Activated CD4-positive, alpha-beta T cell treated with anti-CD3 and anti-CD28 coated beads for 4 hours (primary cell): ENCODE measurements at regions not wholly inside any gene's neighbourhood (a gene's known extent, or its start where the extent isn't known, plus 50 kb on each side); places are given as distances from the start of the nearest gene placed in this dataset.

Experiments used
- DNase-seq, 2 donors: peaks; one replicate each; pipeline ENCODE4 v3.0.0-alpha.2; 2020

DNA sequence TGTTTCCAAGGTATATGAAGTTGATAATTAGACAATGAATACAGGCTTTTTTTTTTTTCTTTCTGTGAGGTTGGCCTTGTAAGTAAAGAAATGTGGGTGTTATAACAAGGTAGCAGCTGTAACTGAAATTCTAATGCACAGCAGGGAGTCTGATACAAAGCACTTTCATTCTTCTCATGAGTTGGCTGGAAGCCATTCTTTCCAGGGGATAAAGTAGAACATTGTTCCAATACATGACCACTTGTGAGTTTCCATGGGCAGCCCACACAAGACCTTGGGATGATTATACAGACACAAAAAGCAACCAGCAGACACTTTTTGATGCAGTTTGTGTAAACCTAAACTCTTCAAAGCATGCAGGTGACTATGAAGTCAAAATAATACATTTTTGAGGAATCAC, 1785.9 kb upstream of the WWC1 start:
- DNase-seq: no peak

- no peak for DNase-seq
Observed at GRCh38 chr5:166507810-166508425, 1783.5 kb upstream of the WWC1 start.

- no peak for DNase-seq
Observed at GRCh38 chr5:166509085-166509484, 1782.4 kb upstream of the WWC1 start.

GRCh38 chr5:166517976-166518375, 1773.5 kb upstream of the WWC1 start:
- no peak for DNase-seq

GRCh38 chr5:166523206-166523605, 1768.2 kb upstream of the WWC1 start:
- no peak for DNase-seq

DNA sequence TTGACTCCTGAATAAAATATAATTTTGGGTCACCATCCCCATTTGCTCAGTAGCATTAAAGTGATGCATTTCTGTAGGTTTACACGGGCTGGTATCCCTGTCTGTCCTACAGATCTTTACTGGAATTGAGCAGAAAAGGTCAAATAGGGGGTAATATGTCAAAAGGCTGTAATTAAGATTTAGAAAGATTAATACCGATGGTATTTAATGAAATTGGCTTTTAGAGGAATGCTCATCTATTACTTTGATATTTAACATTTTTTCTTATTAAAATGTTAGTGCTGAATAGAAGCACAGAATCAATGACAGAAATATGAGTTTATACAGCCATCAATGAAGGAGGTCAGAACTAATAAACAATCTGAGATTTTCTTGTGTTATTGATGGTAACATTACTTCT, 1762.2 kb upstream of the WWC1 start:
- DNase-seq: no peak

- no peak for DNase-seq
Observed at GRCh38 chr5:166532456-166533220, 1758.8 kb upstream of the WWC1 start.

DNA sequence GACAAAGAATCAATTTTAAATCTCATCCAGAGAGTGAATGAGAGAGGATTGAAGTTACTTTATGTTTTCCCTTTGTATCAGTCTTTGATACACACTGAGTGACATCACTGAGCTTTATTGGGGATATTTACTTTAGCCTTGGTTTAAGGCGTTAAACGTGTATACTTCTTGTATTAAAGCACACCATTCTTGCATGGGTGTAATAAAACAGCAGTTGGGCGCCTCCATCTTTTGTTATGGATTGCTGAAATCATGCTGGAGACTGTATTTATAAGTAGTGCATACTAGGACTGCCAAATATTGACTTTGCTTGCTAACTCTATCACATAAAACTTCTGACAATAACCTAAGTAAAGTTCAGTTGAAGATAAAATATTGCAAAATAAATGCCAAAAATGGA, 1755.8 kb upstream of the WWC1 start:
- DNase-seq: no peak

GRCh38 chr5:166540156-166540555, 1751.3 kb upstream of the WWC1 start:
- DNase-seq: no peak

GRCh38 chr5:166551384-166551783, 1740.1 kb upstream of the WWC1 start:
- no peak for DNase-seq

GRCh38 chr5:166553778-166554177, 1737.7 kb upstream of the WWC1 start:
- DNase-seq: no peak

DNA sequence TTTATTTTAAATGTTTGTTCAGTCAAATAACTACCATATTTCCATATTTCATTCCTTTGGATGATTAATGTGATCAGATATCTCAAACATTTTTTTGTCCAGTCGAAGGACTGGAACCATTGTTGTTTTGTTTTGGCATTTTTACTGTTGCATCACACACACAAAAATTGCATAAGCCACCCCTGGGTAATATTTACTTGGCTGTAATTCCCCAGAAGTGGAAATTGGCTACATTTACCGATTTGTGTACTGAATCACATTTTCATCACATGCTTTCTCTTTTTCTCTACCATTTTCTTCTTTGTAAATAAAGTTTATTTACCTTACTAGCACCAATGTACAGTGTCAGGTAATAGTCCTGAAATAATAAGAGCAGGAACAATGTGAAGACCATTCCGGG, 1729.7 kb upstream of the WWC1 start:
- no peak for DNase-seq

- no peak for DNase-seq
Observed at GRCh38 chr5:166562246-166562645, 1729.2 kb upstream of the WWC1 start.

DNA sequence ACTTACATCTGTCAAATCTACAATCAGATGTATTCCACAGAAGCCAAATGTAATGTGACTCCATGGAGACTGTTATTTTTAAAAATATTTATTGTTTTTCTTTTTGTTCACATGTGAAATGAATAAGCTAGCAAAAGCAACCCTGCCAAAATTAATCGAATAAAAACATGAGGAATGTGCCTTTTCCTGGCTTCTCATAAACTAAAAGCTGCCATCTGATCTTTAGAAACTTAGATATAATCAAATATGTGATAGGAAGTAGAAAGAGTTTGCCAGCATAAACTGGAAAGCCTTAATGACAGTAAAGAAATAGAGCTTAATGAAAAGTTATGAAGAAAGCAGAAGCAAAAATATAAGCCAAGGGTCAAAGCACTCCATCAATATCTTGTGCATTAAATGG, 1724.7 kb upstream of the WWC1 start:
- DNase-seq: no peak

GRCh38 chr5:166570865-166571264, 1720.6 kb upstream of the WWC1 start:
- DNase-seq: no peak

- no peak for DNase-seq
Observed at GRCh38 chr5:166571668-166572067, 1719.8 kb upstream of the WWC1 start.

- no peak for DNase-seq
Observed at GRCh38 chr5:166576323-166576722, 1715.1 kb upstream of the WWC1 start.

DNA sequence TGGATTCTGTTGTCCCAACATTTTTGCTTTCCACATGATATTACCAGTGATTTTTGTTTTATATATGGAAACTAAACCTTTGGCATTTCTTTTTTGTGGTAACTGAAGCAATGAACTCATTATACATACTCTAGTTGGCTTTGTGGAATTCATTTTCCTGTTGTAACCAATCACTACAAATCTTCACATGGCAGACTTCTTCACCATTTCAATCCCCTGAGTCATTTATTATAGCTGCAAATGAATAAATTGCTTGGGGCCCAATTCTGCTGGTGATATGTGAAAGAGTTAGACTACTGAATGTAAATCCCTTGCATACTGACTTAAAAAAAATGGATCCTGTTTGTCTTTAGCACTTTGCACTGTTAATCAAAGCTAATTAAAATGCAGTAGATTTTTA, 1709.6 kb upstream of the WWC1 start:
- no peak for DNase-seq

- no peak for DNase-seq
Observed at GRCh38 chr5:166582416-166582815, 1709.0 kb upstream of the WWC1 start.

DNA sequence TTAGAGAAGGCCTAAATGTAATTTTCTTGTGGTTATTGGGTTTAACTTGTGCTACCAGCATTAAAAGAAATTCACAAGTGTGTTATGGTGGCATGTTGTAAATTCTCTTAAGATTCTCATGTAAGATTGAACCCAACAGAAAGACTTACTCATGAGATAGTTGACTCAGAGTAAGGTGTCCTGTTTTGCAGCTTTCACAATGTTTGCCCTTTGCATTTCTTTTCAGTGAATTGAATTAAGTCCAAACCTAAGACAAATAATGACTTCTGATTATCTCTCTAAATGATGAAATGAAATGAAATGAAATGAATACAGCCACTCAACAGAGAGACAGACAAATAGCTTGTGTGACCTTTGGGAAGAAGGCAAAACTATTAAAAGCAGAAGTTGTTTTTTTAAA, 1696.9 kb upstream of the WWC1 start:
- no peak for DNase-seq

- no peak for DNase-seq
Observed at GRCh38 chr5:166595274-166595951, 1696.0 kb upstream of the WWC1 start.

- DNase-seq: no peak
Observed at GRCh38 chr5:166596043-166596442, 1695.4 kb upstream of the WWC1 start.

- no peak for DNase-seq
Observed at GRCh38 chr5:166602271-166602670, 1689.2 kb upstream of the WWC1 start.

DNA sequence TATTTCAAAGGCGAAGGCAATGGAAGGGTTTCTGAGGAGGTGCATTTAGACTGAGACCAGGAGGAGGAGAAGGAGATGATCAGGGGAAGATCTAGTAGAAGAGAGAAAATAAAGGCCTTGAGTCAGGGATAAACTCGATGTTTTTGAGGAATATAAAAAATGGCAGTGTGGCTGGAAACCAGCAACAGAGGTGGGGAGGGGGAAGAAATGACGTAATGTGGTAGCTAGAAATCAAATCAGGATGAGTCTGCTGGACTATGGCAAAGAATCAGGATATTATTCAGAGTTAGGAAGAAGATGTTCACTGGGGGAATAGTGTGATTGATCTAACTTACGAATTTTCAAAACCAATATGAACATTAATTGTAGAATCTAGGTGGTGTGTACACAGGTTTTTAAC, 1673.9 kb upstream of the WWC1 start:
- DNase-seq: no peak
